HG03565 (cell line): ENCODE measurements at regions not wholly inside any gene's neighbourhood (a gene's known extent, or its start where the extent isn't known, plus 50 kb on each side); places are given as distances from the start of the nearest gene placed in this dataset.
"Not testable (repeated sequence)": the region's sequence is repeated elsewhere in the genome, so short reads cannot be mapped to it uniquely, and the experiment has no call there.

Experiments used
- ATAC-seq: cut with Tn5 transposase; IDR thresholded peaks from one replicate; pipeline ENCODE4 v1.9.1; 2021; ENCODE audit warnings: mild to moderate bottlenecking, moderate library complexity; ENCODE audit not compliant: unreplicated experiment

DNA sequence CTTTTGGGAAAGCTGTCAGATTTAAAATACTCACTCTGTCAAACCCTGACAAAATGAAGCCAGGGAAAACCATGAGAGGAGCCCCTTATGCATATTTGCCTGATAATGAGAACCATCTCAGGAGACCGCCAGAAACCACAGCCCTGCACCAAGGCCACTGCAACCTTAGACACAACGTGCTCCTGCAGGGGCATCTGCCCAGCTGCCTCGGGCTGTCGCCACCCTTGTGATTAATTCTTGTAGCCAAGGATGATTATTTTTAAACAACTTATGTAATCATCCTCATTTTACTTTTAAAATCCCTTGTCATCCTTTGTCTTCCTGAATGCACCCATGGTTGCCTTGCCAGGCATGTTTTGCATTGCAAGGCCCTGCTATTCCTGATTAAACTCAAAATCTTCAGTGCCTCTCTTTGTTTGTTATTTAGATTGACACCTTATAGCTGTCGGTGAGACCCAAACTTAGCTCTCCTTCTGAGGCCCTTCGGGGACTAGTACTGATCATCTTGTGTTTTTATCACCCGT, 766.4 kb upstream of the TMEM132C start:
- no peak for ATAC-seq

DNA sequence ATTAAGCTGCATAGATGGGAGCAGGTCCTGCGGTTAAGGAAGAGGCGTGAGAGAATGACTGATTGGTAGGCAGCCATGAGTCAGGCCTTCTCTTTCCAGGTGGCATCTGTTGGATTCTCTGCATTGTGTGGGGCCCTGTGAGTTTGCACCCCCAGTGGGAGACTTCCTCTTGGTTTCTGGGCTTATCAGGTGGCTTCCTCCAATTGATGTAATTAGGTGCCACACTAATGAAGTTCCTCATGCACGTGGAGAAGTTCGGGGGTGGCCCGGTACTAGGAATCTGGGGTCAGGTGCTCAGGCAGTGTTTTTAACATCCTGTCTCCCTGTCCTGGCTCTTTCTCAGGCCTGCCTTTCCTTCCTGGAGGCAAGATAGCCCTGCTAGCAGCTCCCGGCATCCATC, 765.1 kb upstream of the TMEM132C start:
- ATAC-seq = no peak

DNA sequence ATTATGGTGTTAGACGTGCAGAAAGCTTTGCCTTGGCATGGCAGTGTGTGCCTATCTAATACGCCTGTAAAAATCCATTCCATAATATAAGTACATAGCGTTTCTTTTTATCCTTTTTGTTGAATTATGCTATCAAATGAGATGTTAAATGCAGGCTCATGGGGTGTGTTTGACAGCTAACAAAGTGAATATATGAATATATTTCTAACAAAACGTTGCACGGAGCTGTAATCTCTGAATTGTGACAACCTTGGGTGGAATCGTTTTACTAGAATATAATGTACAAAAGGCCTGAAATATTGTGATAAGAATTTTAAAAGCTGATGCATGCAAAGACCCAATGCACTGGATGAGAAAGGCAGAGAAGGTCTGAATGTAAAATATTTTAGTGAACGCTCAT, 763.7 kb upstream of the TMEM132C start:
- no peak for ATAC-seq

DNA sequence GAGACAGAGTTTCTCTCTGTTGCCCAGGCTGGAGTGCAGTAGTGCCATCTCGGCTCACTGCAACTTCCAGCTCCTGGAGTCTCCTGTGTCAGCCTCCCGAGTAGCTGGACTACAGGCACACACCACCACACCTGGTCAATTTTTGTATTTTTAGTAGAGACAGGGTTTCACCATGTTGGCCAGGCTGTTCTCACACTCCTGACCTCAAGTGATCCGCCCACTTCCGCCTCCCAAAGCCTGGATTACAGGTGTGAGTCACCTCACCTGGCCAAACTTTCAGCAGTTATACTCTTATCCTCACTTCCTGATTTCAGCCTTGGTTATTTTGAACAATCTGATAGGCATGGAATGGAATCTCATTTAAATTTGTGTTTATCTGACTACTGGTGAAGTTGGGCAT, 763.0 kb upstream of the TMEM132C start:
- not testable (repeated sequence) for ATAC-seq

DNA sequence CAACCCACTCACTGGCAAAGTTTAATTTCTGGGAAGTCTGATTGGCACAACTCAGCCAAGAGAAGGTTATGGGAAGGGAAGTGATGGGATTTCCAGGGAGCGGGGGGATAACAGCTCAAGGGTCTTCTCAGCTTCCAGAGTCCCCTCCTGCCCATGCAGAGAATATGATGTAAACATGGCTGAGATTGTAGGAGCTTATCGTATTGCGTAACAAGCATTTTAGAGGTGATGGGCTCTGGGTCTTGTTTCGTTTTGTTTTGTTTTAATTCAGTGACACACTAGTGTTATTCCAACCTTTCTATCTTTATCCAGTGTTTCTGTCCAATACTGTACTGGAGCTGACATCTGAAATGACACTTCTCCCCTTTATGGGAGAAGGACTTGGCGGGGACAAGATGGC, 762.1 kb upstream of the TMEM132C start:
- ATAC-seq = no peak

DNA sequence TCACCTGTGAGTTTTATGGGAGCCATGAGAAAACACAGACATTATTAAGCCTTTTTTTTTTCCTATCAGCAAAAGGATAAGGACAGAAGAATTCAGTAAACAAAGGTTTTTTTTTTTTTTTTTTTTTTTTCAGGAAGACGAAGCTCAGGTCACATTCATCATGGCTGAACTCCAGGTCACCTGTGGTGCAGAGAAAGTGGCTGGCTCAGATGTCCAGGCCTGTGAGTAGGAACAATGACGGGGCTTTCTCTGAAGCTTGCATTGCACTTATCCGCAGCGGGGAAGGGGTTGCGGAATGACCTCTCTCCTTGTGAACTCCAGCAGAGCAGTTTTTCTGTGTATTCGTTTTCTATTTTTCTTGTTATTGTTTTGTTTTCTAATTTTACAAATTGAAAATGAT, 759.6 kb upstream of the TMEM132C start:
- no peak for ATAC-seq

DNA sequence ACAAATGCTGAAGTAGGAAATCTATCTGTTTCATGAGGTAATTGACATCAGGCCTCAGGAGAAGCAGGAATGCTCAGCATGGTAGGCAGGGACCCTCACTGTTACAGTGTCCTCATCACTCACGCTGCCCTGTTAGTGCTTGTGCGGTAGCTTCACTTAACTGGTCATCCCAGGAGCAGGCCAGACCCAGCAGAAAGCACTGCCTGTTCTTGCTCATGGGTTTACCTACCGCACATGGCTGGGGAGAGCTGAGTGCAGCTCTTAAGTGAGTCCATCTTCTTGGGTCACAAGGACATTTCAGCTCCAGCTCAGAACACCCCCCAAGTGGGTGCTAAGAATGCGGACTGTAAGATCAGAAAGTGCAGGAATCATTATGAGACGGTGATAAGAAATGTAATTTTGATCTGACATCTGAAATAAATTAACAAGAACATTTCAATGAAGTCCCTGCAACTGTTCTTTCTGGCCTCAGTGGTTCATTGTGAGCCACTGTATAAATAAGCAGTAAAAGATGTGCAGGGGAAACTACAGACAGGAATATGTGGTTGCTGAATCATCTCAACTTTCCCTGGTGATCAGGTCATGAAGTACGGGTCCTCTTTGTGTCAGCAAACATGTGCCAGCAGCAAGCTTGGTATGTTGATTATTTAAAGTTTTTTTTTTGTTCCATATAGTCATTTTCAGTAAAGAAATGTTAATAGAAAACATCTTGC, 757.7 kb upstream of the TMEM132C start:
- no peak for ATAC-seq

DNA sequence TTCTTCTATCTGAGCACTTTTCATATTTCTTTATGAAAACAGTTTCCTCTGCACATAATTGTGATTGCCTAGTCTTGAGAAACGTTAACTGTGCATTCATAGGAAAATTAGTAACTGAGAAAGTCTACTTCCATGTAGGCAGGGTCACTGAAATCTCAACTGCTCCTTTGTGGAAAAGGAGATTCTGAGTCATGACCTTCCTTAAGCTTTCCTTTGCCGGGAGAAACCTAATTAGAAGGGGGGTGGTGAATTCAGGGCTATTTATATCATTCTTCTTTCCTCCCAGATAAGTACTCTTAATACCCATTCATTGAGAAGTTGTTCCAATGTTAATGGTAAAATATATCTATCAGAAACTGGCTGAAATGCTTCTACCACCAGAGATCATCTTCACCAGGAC, 751.0 kb upstream of the TMEM132C start:
- no peak for ATAC-seq

DNA sequence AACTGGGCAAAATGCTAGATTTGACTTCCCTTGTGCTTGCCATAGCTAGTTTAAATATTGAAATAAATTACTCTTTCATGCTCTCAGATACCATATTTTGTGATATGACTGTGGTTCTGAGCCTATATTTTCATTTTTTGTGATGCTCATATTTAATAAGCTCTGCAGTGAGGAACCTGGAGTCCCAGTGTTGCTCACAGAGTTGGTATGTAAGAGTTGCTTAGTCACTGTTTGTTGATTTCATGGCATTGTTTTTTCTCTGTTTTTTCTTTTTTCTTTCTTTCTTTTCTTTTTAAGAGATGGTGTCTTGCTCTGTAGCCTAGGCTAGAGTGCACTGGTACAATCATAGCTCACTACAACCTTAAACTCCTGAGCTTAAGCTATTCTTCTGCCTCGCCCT, 750.5 kb upstream of the TMEM132C start:
- no peak for ATAC-seq

DNA sequence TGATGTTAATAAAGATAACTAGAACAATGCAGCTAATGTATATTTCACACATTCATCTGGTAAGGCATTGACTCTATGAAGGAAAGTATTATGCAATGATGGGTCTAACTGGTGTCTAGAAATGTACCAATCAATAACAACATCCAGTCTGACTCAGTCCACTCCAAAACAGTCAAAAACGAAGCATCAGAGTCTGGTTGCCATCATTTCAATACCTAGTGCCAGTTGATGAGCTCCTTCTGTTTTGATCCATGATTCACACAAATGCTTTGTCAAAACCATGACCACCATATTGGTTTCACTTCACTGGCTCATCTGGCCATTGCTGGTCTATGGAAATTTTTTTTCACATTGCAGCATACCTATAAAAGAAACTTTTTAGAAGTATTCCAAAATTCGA, 747.2 kb upstream of the TMEM132C start:
- ATAC-seq = no peak

DNA sequence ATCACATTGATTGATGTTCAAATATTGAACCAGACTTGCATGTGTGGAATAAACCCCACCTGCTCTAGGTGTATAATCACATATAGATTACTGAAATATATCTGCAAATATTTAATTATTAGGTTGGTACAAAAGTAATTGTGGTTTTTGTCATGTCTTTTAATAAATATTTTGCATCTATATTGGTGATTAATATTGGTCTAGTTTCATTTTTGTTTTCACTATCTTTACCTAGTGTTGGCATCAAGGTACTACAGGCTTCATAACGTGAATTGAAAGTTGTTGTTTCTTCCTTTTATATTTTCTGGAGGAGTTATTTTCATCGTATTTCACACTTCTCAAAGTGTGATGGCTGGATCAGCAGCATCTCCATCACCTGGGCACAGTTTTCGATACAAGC, 740.0 kb upstream of the TMEM132C start:
- no peak for ATAC-seq

DNA sequence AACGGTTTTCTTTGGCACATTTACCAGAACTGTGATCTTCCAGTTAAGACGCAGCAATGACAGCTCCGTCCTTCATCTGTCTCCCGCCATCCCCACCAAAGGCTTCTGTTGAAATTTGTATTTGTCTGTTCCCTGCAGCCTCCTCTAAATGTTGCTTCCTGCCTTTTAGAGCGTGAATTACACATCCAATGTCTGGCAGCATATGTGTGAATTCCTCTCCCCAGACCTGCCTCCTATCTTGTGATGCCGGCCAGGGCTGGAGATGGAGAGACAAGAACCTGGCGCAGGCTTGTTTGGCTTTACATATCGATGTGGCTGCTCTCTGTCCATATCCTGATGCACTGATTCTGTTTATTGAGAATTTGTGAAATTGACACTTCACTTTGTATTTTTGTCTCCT, 738.4 kb upstream of the TMEM132C start:
- ATAC-seq = no peak

DNA sequence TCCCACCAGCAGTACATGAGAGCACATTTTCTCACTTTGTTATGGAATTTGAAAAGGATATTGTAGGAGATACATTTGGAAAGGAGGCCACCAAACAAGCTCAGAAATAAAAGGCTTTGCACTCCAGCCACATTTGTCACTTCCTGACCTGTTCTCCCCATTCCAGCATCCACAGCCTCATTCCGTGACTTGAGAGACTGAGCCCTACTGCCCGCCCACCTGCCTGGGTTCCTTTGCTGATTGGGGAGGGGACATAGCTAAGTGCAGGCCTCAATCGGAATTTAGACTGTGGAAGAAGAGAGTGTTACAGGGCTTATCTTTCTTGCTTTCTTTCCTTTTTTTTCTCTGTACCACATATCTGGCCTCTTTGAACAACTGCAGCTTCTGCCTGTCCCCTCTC, 735.4 kb upstream of the TMEM132C start:
- ATAC-seq = no peak

DNA sequence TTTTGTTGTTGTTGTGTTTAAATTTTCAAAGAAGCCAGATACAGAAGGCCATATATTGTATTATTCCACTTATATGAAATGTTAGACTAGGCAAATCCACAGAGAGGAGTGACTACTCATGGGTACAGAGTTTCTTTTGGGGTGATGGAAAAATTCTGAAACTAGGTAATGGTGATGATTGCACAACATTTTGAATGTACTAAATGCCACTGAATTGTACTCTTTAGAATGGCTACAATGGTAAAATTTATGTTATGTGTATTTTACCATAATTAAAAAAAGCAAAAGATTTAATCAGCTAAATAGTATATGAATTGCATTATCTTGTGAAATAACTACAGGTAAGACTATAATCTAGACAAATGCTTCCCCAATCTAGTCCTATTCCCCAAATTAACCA, 733.6 kb upstream of the TMEM132C start:
- no peak for ATAC-seq

DNA sequence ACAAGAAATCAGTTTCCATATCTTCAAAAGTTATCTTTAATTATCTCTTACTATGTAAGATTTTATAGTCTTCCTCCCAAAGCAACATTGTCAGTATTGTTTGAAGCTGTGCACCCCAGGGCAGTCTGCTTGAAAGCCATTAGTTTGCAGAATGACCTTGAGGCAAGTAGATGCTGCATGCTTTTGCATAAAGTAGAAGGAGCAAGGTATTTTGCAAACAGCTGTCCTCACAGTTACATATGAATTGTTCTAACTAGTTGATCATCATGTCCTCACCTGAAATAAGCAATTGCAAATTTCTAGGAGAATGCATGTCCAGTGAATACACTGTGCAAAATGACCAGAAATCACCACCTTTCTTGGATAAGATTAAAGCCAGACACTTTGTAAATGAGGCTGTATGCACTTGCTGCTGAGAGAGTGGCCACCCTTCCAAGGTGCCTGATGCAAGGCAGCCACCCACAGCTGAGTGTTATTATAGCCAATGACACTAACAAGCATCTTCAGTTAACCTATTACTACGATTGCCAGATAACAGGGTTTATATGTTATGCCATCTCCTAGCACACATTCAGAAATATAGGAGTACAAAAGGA, 730.0 kb upstream of the TMEM132C start:
- ATAC-seq = no peak

DNA sequence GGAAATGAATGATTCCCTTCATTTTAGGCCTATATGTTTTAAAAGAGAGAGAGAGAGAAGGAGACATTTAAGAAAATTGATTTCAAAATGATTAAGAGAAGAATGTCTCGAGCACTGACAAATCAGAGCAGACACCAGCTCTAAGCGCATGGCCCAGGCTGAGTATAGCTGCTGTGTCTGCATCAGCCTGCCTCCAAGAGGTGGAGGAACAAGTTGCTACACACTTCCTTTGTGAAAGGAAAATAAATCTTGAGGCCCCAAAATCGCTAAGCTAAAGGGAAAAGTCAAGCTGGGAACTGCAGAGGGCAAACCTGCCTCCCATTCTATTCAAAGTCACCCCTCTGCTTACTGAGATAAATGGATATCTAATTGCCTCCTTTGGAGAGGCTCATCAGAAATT, 728.7 kb upstream of the TMEM132C start:
- ATAC-seq = no peak

DNA sequence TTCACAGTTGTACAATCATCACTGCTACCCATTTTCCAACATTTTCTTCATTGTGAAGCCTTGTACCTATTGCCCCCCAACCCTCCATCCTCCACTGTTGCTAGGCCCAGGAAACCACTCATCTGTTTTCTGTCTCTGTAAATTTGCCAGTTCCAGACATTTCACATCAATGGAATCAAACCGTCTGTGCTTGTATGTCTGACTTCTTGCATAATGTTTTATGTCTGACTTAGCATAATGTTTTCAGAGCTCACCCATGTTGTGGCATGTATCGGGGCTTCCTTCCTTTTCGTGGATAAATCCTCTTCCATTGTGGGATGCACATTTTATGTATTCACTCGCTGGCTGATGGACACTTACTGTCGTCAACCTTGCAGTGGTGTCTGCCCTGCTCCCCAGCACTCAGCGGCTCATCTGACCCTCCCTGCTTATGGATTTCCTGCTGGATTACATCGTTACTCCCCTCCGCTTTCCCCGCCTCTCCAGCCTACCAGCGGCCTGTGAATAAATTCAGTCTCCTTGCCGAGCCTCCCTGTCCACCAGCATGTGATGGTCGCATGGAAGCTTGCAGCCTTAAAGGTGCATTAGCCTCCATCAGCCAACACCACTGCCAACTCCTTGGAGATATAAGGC, 727.6 kb upstream of the TMEM132C start:
- ATAC-seq = no peak

DNA sequence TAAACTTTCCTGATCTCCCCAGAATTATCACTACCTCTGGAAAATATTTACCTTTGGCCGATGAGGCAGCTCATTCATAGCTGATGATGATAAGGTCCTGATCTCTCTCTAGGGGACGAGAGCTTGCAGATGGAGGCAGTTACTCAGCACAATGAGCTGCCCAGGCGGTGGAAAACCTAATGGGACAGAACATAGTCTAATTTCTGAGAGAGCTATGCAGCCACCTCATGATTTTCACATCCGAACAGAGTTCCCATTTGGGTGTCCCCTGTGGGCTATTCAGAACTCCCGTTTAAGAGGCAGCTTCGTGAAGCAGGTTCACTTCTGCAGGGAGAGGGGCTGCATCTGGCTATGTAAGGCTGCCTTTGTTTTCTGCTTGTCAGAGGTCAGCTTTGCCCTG, 724.6 kb upstream of the TMEM132C start:
- no peak for ATAC-seq

DNA sequence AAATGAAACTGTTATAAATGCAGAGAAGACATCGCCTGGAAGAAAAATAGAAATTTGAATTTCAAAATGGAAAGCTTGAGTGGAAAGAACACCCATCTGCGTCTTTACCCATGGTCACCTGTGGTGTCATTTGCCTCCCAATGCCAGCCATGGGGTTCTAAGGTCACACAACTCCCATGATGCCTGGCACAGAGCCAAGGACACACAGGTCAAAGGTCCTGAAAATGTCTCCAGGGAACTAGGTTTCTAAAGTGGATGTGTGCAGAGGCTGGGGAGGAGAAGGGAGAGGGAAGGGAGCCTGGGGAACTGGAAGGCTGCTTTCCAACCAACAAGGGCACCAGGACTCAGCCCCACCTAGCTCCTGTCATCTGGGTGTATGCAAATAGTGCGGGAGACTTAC, 724.0 kb upstream of the TMEM132C start:
- ATAC-seq = no peak

DNA sequence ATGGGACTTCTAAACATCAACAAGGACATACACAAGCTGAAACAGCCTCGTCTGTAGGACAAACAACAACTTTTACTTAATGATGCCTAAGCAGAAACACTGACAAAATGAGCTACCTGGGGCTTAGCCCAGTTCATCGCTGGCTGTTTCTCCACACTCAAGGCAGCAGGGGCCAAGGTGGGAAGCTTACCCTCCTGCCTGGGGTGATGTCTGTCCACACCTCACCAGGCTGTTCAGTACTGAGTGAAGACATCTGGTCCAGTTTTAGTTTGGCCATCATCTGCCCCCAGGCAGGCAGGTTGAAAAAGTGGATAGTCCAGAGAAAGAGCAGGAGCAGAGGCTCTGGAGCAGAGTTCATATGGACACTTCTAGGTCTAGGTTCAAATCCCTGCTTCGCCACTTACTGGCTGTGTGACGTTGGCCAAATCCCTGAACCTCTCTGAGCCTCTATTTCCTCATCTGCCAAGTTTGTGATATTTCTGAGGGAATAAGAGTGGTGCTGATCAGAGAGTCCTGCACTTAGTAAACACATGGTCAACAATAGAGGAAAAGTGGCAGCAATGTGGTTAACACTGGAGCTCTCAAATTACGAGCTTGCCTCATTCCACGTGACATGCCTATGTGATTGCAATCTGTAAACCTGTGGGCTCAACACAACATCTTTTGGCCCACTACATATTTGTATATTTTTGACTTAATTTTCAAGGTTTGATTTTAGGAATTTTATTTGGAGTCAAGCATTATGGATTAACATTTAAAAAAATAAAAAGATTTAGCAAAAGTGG, 720.1 kb upstream of the TMEM132C start:
- ATAC-seq = no peak

DNA sequence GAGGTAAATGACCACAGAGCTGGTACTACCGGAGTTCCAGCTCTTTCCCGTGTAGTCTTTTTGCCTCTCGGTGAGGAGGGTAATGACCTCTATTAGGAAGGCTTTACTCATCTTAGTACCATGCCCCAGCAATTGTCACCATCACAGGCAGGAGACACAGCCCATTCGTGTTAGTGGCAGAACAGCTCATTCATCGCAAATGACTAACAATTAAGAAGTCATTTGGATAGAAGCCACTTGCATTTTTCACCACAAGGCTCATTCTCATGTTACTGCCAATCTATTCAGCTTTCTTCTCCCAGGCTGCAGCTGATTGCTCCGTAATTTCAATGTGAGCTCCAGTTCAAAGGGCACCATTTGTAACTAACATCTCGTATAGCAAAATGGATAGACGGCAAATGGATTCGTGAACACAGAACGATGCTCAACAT, 718.8 kb upstream of the TMEM132C start:
- ATAC-seq = no peak
